ENCODE measurements at regions not wholly inside any gene's neighbourhood (a gene's known extent, or its start where the extent isn't known, plus 50 kb on each side); places are given as distances from the start of the nearest gene placed in this dataset.
"Not testable (repeated sequence)": the region's sequence is repeated elsewhere in the genome, so short reads cannot be mapped to it uniquely, and the experiment has no call there.

GRCh38 chr20:25992146-25992545, 295.5 kb upstream of the ZNF337 start:
- Histone ChIP-seq H3K27ac (ENCODE audit: low read depth, low read length) (no peak overlapping the region), H4K20me1 (ENCODE audit: insufficient read depth, low read length) (no peaks in the 10 kb centered on the region), H3K9me3 (ENCODE audit: insufficient read depth, low read depth, low read length) (no peaks in the 10 kb centered on the region), H3K4me3 (ENCODE audit: insufficient read depth, low read depth, low read length) (no peak overlapping the region), H3K4me2 (ENCODE audit: low read length) (no peak overlapping the region), H3K9ac (ENCODE audit: low read length) (no peak overlapping the region), H3K36me3 (ENCODE audit: insufficient read depth, low read length) (no peaks in the 10 kb centered on the region), H3K27me3 (ENCODE audit: insufficient read depth, low read length) (no peaks in the 10 kb centered on the region), H3K4me1 (ENCODE audit: insufficient read depth, low read length) (peaks cover under 1% of the 10 kb centered on the region), H3K79me2 (ENCODE audit: insufficient read depth, low read length) (no peaks in the 10 kb centered on the region), H2AFZ (ENCODE audit: low read depth, low read length) (no peak overlapping the region)
- FAIRE-seq = no peak
- Mint-ChIP-seq H3K27me3 (ENCODE audit: low read depth, unreplicated experiment) (peaks cover 15% of the 10 kb centered on the region), H3K36me3 (ENCODE audit: low read depth, unreplicated experiment) (no peaks in the 10 kb centered on the region), H3K27ac (ENCODE audit: unreplicated experiment) (no peak overlapping the region), H3K4me1 (ENCODE audit: low read depth, unreplicated experiment) (no peaks in the 10 kb centered on the region), H3K4me3 (ENCODE audit: unreplicated experiment) (no peak overlapping the region), H3K9me3 (ENCODE audit: unreplicated experiment) (peaks cover 11% of the 10 kb centered on the region)
- no peak for TF ChIP-seq CTCF (IDR thresholded peaks at IDR 0.05; ENCODE audit: insufficient read depth, low read depth, low read length)
- no peak for TF ChIP-seq EZH2 (IDR thresholded peaks at IDR 0.05; ENCODE audit: insufficient read depth, low read length)
- no peak for DNase-seq (ENCODE audit: low read depth)

- Histone ChIP-seq H3K27ac (ENCODE audit: low read depth, low read length) (no peak overlapping the region), H3K4me1 (ENCODE audit: insufficient read depth, low read length) (peaks cover 3% of the 10 kb centered on the region), H3K9me3 (ENCODE audit: insufficient read depth, low read depth, low read length) (no peaks in the 10 kb centered on the region), H2AFZ (ENCODE audit: low read depth, low read length) (no peak overlapping the region), H3K4me2 (ENCODE audit: low read length) (no peak overlapping the region), H3K4me3 (ENCODE audit: insufficient read depth, low read depth, low read length) (no peak overlapping the region), H3K27me3 (ENCODE audit: insufficient read depth, low read length) (no peaks in the 10 kb centered on the region), H3K36me3 (ENCODE audit: insufficient read depth, low read length) (no peaks in the 10 kb centered on the region), H3K9ac (ENCODE audit: low read length) (no peak overlapping the region), H4K20me1 (ENCODE audit: insufficient read depth, low read length) (no peaks in the 10 kb centered on the region), H3K79me2 (ENCODE audit: insufficient read depth, low read length) (no peaks in the 10 kb centered on the region)
- DNase-seq (ENCODE audit: low read depth) (no peak), FAIRE-seq (no peak)
- peaks cover 13% of the 10 kb centered on the region for H3K27me3 Mint-ChIP-seq (ENCODE audit: low read depth, unreplicated experiment)
- H3K27ac Mint-ChIP-seq (ENCODE audit: unreplicated experiment) = no peak overlapping the region
- H3K4me1 Mint-ChIP-seq (ENCODE audit: low read depth, unreplicated experiment) = no peaks in the 10 kb centered on the region
- H3K4me3 Mint-ChIP-seq (ENCODE audit: unreplicated experiment) = no peak overlapping the region
- H3K36me3 Mint-ChIP-seq (ENCODE audit: low read depth, unreplicated experiment) = no peaks in the 10 kb centered on the region
- peaks cover 10% of the 10 kb centered on the region for H3K9me3 Mint-ChIP-seq (ENCODE audit: unreplicated experiment)
- TF ChIP-seq EZH2 (IDR thresholded peaks at IDR 0.05; ENCODE audit: insufficient read depth, low read length) (no peak), CTCF (IDR thresholded peaks at IDR 0.05; ENCODE audit: insufficient read depth, low read depth, low read length) (no peak)
Observed at GRCh38 chr20:25991756-25992130, 295.1 kb upstream of the ZNF337 start.

- peaks cover 12% of the 10 kb centered on the region for H3K9me3 Mint-ChIP-seq (ENCODE audit: unreplicated experiment)
- peaks cover 12% of the 10 kb centered on the region for H3K27me3 Mint-ChIP-seq (ENCODE audit: low read depth, unreplicated experiment)
- no peak overlapping the region for H3K4me3 Mint-ChIP-seq (ENCODE audit: unreplicated experiment)
- Histone ChIP-seq H3K4me2 (ENCODE audit: low read length) (no peak overlapping the region), H3K4me3 (ENCODE audit: insufficient read depth, low read depth, low read length) (no peak overlapping the region), H3K27me3 (ENCODE audit: insufficient read depth, low read length) (no peaks in the 10 kb centered on the region), H3K9me3 (ENCODE audit: insufficient read depth, low read depth, low read length) (no peaks in the 10 kb centered on the region), H2AFZ (ENCODE audit: low read depth, low read length) (no peak overlapping the region), H3K36me3 (ENCODE audit: insufficient read depth, low read length) (no peaks in the 10 kb centered on the region), H3K4me1 (ENCODE audit: insufficient read depth, low read length) (peaks cover 3% of the 10 kb centered on the region), H3K9ac (ENCODE audit: low read length) (no peak overlapping the region), H3K79me2 (ENCODE audit: insufficient read depth, low read length) (no peaks in the 10 kb centered on the region), H4K20me1 (ENCODE audit: insufficient read depth, low read length) (no peaks in the 10 kb centered on the region), H3K27ac (ENCODE audit: low read depth, low read length) (no peak overlapping the region)
- no peaks in the 10 kb centered on the region for H3K36me3 Mint-ChIP-seq (ENCODE audit: low read depth, unreplicated experiment)
- H3K4me1 Mint-ChIP-seq (ENCODE audit: low read depth, unreplicated experiment) = no peaks in the 10 kb centered on the region
- TF ChIP-seq EZH2 (IDR thresholded peaks at IDR 0.05; ENCODE audit: insufficient read depth, low read length) = no peak
- H3K27ac Mint-ChIP-seq (ENCODE audit: unreplicated experiment) = no peak overlapping the region
- no peak for FAIRE-seq
- no peak for DNase-seq (ENCODE audit: low read depth)
Observed at GRCh38 chr20:25991051-25991755, 294.6 kb upstream of the ZNF337 start.

GRCh38 chr20:25989686-25990085, 293.0 kb upstream of the ZNF337 start:
- not testable (repeated sequence) for FAIRE-seq; H3K4me3 Mint-ChIP-seq (ENCODE audit: unreplicated experiment); H3K4me2 ChIP-seq (ENCODE audit: low read length); H3K36me3 ChIP-seq (ENCODE audit: insufficient read depth, low read length); H3K4me1 ChIP-seq (ENCODE audit: insufficient read depth, low read length); H3K9me3 ChIP-seq (ENCODE audit: insufficient read depth, low read depth, low read length); H3K79me2 ChIP-seq (ENCODE audit: insufficient read depth, low read length); H3K4me3 ChIP-seq (ENCODE audit: insufficient read depth, low read depth, low read length); H3K36me3 Mint-ChIP-seq (ENCODE audit: low read depth, unreplicated experiment); H2AFZ ChIP-seq (ENCODE audit: low read depth, low read length); H4K20me1 ChIP-seq (ENCODE audit: insufficient read depth, low read length); H3K27me3 ChIP-seq (ENCODE audit: insufficient read depth, low read length); DNase-seq (ENCODE audit: low read depth); H3K27ac ChIP-seq (ENCODE audit: low read depth, low read length); H3K9ac ChIP-seq (ENCODE audit: low read length); H3K4me1 Mint-ChIP-seq (ENCODE audit: low read depth, unreplicated experiment)
- H3K27ac Mint-ChIP-seq (ENCODE audit: unreplicated experiment) = peak overlapping the region; percentile 26
- H3K27me3 Mint-ChIP-seq (ENCODE audit: low read depth, unreplicated experiment) = peaks cover 18% of the 10 kb centered on the region
- H3K9me3 Mint-ChIP-seq (ENCODE audit: unreplicated experiment) = peaks cover 20% of the 10 kb centered on the region
